CMK (cell line): ENCODE measurements at regions not wholly inside any gene's neighbourhood (a gene's known extent, or its start where the extent isn't known, plus 50 kb on each side); places are given as distances from the start of the nearest gene placed in this dataset.
A peak's percentile ranks its signal among the peaks of the same experiment; 100 is the strongest.
"Not testable (repeated sequence)": the region's sequence is repeated elsewhere in the genome, so short reads cannot be mapped to it uniquely, and the experiment has no call there.

Source experiments
- DNase-seq: peaks from one replicate; pipeline ENCODE4 v3.0.0-alpha.2; 2010; ENCODE audit warnings: low read depth

DNA sequence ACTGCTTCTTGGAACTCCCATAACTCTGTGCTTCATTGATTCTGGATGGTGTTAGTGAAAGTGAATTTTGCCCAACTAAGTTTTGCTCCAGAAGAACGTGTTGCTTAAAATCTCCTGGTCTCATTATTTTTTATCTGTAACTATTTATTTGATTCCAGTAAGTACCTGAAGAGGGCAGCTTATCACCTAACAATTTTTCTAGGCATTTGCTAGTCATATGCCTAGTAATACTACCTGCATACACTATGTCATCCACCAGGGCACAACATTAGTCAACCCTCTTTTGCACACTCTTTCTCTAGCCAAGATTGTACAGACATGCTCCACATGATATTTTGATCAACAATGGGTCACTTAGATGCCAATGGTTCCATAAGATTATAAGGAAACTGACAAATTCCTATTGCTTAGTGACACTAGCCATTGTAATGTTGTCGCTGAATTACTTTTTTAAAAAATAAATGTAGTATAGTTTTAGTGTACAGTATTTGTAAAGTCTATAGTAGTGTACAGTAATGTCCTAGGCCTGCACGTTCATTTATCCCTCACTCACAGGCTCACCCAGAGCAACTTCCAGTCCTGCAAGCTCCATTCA is 499.9 kb upstream of the AADAT start:
- no peak for DNase-seq

DNA sequence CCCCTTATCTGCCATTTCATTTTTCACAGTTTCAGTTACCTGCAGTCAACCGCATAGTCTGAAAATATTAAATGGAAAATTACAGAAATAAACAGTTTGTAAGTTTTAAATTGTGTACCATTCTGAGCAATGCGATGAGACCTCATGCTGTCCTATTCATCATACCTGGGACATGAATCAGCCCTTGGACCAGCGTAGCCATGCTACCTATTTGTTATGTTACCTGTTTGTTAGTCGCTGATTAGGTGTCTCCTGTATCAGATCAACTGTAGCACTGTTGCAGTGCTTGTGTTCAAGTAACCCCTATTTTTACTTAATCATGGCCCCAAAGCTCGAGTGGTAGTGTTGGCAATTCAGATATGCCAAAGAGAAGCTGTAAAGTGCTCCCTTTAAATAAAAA is 492.2 kb upstream of the AADAT start:
- DNase-seq = no peak

DNA sequence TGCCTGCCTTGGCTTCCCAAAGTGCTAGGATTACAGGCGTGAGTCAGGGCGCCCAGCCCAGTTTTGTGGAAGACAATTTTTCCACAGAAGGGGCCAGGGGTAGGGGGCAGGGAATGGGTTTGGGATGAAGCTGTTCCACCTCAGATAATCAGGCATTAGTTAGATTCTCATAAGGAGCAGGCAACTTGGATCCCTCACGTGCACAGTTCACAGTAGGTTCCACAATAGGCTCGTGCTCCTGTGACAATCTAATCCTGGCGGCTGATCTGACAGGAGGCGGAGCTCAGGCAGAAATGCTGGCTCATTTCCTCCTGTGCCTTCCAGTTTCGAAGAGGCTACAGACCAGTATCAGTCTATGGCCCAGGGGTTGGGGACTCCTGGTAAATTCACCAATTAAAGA is 491.6 kb upstream of the AADAT start:
- DNase-seq = no peak

DNA sequence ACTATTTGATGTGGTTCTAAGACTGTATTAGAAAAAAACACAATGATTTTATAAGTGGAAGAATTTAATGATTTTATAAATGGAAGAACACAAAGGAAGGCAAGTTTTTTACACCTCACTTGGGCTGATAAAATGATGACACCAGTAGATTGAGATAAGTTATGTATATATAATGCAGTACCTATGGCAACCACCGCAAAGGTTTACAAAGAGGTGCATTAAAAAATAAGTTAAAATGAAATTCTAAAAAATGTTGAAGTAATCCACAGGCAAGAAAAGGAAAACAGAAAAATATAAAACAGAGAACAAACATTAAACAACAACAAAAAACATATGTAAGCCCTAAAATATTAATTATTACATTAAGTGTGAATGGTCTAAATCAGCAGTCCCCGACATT is 490.9 kb upstream of the AADAT start:
- no peak for DNase-seq

DNA sequence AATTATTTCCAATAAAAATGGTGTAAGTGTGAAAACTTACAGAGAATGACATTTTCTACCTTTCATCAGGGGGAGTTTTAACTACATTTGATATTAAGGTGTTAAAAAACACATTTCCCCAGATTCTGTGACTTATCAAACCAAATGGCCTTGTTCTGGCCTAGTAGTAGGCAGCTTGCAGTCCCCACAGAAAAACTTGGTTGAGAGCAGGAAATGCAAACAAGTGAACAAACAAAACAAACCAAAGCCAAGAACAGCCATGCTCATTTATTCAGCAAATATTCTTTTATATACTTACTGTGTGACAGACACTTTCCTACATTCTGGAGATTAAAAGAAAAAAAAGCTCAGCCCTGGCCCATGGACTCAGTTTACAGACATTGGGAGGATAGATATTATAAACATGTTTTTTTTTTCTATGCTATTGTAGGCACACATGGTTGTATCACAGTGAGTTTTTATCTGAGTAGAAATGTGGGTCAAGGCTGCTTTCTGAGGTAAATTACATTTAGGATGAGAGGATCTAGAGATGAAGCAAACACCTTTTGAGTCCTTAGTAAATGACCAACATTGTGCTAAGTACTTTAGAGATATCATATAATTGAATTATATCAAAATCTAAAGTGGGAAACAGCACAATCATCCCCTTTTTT is 449.2 kb upstream of the AADAT start:
- no peak for DNase-seq

DNA sequence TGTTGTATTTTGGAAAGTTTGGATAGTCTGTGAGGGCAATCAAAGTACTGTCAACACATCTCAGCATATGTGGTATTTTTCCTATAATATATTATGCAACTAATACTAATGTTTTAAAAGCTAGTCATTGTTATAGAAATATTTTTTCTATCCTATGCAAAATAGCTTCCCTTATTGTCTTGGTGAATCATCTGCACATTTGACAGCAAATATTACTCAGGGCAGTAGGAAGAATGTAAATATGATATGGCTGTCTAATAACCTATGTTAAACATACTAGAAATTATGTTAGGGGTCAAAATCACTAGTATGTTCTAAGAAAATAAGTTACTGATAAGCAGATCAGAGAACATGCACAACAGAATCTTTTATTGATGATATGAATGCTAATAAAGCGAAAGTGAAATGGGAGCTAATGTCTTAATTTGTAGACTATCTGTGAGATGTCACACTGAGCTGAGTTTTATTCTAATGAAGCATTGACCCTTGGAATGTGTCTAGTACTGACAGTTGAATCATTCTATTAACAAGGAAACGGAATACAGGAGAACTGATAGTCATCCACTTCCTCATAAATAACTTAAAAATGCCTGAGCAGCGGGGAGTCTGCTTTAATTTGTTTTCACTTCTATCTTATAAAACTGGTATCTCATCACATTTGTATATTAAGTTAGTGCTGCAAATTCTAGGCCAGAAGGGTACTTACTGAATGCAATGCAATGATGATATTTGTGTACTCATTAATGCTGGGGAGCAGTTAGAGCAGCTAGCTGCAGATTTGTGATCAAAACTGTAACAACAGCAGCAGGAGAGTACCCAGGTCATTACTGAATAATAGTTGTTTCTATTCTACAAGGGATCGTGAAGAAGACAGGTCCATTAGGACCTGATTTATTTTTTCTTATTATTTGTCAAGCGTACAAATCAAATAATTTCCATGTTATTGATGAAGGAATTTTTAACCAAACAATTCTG is 440.3 kb upstream of the AADAT start:
- no peak for DNase-seq

DNA sequence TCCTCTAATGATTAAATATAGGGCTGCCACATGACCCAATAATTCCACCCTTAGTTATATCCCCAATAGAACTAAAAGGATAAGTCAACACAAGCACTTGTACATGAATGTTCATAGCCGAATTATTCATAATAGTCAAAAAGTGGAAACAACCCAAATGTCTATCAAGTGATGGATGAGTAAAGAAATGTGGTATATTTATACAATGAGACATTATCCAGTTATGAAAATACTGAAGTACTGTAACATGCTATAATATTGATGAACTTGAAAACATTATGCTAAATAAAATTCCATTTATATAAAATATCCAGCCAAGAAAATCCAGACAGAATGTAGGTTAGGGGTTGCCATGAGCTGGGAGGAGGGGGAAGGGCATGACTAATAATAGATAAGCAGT is 436.7 kb upstream of the AADAT start:
- no peak for DNase-seq

DNA sequence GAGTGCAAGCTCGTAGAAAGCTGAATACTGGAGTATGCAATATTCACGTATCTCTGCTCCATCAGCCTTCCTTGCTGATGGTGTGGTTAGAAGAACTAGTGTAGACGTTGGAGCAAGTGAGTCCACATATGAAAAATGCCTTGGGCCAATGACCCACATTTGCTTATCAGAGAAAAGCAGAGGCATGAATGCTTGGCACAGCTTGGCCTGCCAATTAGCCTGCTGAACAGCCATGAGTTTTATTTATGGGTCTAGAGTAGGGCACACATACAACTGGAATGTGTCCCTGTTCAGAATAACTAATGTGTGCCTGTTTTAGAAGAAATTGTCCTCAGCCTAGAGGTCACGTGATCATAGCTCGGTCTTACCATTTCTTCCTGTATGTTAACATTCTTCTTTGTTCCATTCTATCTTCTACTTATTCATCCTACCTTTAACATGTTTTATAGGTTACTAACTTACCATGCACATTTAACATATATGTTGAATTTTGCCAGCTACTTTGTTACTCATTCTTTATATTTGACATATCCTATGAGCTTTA is 432.7 kb upstream of the AADAT start:
- no peak for DNase-seq

DNA sequence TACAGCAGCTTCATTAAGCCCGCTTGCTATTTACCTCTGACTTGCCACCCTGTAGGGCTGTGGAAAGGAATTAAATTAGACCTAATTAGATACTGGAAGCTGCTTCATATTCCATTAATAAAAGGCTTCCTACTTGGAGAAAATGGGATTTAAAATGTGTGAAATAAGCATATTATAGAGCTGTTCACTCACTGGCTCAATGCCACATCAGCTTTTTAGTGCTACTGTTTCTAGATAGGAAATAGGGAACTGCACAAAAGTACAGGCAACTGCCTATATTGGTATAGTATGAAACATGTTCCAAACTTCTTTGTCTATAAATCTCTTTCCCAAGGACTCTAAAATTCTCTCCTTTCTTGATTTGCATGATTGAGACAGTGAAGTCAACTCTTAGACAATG is 407.9 kb upstream of the AADAT start:
- DNase-seq = no peak

DNA sequence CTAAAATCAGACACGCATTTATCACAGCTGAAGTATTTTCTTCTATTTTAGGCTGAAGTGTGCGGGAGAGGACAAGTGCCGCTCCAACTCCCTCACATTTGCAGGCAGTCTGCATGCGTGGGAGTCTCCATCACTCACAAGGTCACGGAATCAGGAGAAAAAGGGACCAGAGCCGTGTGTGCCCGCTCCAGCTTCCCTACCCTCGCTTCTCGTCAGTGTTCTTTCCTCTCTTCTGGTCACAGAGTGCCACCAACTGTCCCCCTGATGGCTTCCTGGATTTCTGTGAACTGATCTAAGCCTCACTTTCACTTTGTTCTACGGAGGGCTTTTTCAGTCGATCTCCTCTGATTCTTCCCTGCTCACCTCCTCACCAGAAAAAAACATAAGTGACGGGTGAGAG is 407.4 kb upstream of the AADAT start:
- no peak for DNase-seq

DNA sequence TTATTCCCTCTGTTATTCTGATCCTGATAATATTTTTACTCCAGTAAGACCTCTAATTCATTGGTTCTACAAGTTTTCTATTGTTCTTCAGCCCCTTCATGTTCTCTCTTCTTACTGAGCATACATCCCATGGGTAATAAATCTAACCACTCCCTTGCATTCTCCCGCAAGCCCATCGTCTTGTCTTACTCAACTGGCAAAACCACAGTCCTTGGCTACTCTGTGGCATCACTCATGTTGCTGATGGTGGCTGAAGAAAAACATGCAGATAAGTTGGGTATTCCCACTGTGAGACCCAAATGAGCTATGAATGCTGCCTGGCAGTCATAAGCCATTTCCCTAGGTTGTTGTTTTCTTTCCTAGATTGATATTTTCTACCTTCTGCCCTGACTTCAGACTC is 402.2 kb upstream of the AADAT start:
- no peak for DNase-seq

DNA sequence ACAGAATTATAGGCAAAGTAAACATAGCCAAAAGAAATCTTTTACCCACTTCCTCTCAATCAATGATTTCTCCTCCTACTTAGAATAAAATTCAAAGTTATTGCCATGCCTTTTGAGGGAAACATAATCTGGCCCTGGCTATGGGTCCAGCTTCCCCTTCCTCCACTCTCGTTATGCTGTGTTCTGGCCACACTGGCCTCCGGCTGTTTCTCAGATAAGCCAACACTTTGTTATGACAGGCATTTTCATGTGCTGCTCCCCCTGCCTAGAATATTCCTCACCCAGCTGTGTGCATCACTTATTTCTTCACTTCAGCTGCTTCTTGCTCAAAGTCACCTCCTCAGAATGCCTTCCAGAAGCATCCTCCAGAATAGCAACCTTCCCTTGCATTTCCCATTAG is 386.6 kb upstream of the AADAT start:
- peak; percentile 15 for DNase-seq

DNA sequence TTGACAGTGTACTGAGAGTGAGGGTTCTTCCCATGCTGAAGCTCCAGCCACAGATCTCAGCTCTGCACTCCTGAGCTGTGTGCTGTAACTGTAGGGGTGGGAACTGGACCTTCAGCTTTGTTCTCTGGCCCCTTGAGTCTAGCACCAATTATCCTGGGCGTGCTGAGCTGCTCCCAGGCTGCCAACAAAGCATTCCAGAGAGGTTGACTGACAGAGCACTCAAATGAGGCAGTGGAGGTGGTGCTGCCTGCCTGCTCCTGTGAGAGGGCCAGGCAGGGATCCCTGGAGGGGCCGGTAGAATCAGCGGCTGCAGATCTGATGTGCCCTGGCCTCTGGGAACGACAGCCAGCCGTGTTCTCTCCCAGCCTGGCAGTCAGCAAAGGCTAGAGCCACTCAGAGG is 375.7 kb upstream of the AADAT start:
- DNase-seq = no peak

DNA sequence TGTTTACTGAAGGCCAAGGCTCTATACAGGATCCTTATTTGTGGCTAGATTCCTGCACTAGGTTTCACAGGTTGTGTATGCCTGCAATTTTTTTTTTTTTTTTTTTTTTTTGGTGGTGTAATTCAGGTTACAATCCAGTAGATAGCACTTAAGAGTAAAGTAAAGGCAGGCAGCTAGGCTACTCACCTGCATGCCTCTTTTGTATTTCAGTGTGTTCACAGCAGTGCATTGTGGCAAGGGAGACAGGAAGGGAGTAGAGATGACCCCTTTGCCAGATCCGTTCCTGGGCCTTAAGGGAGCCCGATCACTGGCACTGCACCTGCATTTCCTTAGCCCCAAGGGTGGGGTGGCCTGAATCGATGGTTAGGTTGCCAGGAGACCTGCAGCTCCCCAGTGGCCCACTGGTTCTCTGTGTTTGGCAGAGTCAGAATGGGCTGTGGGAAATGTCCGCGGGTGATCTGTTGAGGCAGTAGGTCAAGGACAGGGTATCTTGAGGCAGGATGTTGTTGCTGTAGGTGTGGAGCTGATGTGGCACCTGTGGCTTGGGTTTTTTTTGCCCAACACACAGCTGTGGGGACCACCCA is 374.9 kb upstream of the AADAT start:
- no peak for DNase-seq

DNA sequence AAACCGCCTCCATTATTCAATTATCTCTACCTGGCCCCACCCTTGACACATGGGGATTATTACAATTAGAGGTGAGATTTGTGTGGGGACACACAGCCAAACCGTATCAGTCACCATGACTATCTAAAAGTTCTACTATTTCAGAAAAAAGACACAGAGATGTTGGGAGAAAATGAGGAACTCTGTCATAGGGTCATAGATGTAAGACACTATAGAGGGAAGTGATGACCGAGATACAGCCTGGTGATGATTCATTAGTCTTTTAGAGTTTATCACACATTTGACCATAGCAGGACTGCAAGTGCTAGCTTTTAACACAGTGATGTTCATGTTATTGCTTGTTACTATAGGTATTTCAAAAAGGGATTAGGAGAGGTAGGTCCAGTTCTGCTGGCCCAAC is 357.0 kb upstream of the AADAT start:
- DNase-seq = no peak

DNA sequence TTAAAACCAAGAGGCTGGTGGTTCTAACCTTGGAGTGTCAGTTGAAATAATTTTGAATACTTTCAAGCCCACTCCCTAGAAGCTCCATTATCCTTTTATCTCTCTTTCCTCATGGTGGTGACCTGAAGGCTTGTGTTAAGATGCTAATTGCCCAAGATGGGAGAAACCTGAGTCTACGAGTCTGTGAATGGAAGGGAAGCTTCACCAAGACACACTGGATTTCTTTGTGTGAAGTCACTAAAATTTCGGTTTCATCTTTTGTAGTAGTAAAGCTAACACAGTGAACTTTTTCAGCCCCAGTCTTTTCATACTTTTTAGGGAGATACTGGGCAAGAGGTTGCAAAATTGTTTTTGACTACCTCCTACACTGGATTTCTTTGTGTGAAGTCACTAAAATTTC is 351.4 kb upstream of the AADAT start:
- DNase-seq = not testable (repeated sequence)

DNA sequence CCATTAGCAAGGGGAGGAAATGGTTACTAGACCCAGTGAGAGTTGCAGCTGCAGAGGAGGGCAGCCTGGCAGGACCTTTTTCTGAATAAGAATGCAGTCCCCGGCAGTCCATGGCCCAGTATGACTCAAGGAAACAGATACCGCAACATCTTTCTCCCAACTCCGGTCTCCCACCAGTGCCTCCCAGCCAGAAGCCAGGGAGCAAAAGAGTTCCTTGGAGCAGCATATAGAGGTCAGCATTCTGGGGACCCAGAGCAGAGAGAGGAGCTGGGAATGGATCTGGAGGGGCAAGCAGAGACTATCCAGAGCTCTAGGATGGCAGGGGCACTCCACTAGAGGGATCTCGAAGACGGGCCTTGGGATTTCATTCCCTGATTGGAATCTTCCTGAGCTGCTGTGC is 339.2 kb upstream of the AADAT start:
- DNase-seq = no peak

DNA sequence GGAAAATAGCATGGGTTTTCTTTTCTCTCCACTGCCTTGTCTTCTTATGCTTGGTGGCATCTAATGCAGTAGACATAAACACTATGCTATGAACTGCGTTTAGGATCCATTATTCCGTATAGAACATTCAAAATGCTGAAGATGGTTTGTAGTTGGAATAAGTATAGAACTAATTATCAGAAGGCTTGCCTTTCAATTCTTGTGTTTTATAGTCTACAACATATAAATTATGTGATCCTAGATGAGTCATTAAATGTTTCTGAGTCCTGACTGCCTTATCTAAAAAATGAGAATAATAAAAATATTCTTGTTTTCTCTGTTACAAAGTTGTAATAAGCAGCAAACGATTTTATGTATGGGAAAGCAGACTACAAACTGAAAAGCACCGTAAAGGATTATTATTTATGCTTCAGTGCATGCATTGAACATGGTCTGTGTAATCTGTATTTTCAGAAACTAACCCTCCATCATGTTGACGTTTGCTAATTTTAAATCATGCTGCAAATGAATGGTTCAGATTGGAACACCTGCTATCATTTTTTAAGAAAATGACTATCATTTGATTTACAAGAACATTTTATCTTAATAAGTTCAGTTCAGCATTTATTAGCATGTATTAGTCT is 335.9 kb upstream of the AADAT start:
- DNase-seq = no peak

DNA sequence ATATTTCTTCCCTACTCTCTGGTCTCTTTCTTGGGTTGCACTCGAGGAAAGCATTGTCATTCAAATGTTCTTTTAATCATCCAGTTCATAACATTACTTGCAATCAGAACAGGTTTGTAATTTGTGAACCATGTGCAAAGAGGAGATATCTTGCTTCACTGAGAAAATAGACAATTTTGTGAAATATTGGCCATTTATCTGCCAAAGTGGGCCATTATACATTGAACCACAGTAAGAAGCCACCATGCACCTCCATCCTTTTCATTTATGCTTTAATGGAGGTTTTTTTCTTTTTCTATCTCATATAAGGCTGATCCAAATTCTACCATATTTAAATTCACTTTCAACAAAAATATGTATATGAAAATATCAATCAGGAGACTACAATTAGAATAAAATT is 335.3 kb upstream of the AADAT start:
- no peak for DNase-seq

DNA sequence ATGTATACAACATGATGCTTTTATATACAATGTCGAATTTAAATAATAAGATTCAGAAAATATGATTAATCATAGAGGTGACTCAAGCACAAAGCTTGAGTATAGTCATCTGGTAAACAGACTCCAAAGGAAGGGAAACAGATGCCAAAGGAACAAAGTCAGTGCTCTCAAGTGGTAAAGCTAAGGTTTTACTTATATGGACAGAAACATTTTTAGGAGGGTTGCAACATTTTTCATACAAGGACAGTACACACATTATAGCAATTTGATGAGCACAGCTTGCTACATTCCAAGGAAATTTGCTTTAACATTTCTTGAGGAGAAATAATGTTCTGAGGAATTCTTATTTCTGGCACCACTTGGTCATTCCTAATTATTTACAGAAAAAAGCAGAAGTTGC is 333.4 kb upstream of the AADAT start:
- DNase-seq = no peak

DNA sequence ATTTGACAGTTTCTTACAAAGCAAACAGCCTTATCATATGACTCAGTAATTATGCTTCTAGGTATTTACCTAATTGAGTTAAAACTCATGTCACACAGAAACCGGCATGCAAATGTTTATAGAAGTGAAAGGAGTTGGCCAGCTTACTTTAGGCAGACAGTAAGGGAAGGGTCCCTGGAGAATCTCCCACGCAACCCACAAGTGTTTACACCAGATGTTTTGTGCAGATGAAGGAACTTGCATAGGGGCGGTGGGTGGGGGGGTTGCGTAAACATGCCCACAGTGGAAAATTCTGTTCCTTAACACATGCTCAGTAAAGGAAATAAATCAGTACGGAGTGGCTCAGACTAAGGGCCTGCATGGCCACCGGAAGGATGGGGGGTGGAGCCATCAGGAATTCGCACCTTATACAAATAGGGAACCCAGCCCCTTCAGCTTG is 330.5 kb upstream of the AADAT start:
- DNase-seq = peak; percentile 94

DNA sequence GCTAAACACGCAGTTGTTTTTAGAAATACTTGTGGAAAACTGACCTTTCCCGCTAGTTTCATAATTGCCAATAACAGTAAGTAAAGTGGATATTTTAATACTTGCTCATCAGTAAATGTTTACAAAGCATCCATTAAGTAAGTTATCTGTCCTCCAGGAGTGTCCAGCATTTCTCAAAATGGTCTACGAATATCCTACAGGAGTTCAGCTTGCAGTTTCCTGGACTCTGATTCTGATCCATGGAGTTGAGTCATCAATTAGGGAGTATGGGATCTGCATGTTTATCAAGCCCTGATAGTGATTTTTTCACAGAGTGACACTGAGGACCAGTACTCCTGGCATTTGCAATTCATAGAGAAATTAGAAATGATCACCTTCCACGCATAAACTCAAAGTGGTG is 325.2 kb upstream of the AADAT start:
- no peak for DNase-seq
